ENCODE measurements at regions not wholly inside any gene's neighbourhood (a gene's known extent, or its start where the extent isn't known, plus 50 kb on each side); places are given as distances from the start of the nearest gene placed in this dataset.

GRCh38 chr5:13629218-13629617 is 315.3 kb downstream of the DNAH5 start (continued):
- no peak for TF ChIP-seq ETS1 (IDR thresholded peaks at IDR 0.05)

GRCh38 chr5:13627673-13628454 is 316.6 kb downstream of the DNAH5 start:
- DNase-seq (ENCODE audit: low spot score) = no peak
- H3K9me3 Mint-ChIP-seq = peaks cover 8% of the 10 kb centered on the region; the same call in 1 of the 3 replicates
- H3K4me3 ChIP-seq = no peak overlapping the region
- ATAC-seq = peak; percentile 37; the same call in 2 of the 3 replicates
- no peaks in the 10 kb centered on the region for H3F3A ChIP-seq (replicated peaks; ENCODE audit: low read depth)
- TF ChIP-seq STAT1 (IDR thresholded peaks at IDR 0.05; ENCODE audit: unreplicated experiment) = no peak
- TF ChIP-seq ZNF331 (CRISPR knock-in tag; IDR thresholded peaks at IDR 0.05; ENCODE audit: low read depth) = no peak
- no peaks in the 10 kb centered on the region for H3K79me2 ChIP-seq (replicated peaks; ENCODE audit: insufficient read depth)
- H3K36me3 ChIP-seq (ENCODE audit: insufficient read depth) = no peaks in the 10 kb centered on the region
- peaks cover 14% of the 10 kb centered on the region for H3K9me2 ChIP-seq (ENCODE audit: insufficient read depth)
- no peak overlapping the region for H3K27ac ChIP-seq (ENCODE audit: low read depth)
- 0 out of 3 replicates have a peak, but pooled peaks cover 3% of the 10 kb centered on the region for H3K36me3 Mint-ChIP-seq (ENCODE audit: low read depth)
- no peaks in the 10 kb centered on the region for H3K4me1 ChIP-seq (ENCODE audit: insufficient read depth)
- no peaks in the 10 kb centered on the region for H4K20me1 ChIP-seq (replicated peaks; ENCODE audit: insufficient read depth)
- H3K4me1 Mint-ChIP-seq = no peaks in the 10 kb centered on the region
- H3K27ac Mint-ChIP-seq = no peak overlapping the region
- H3K4me3 Mint-ChIP-seq = no peak overlapping the region
- H3K27me3 ChIP-seq (ENCODE audit: insufficient read depth) = no peaks in the 10 kb centered on the region
- no peaks in the 10 kb centered on the region for H3K27me3 Mint-ChIP-seq (ENCODE audit: insufficient read depth, low read depth, poor library complexity)
- H3K4me2 ChIP-seq = no peak overlapping the region
- no peak overlapping the region for H2AFZ ChIP-seq

GRCh38 chr5:13625616-13626198 is 318.8 kb downstream of the DNAH5 start:
- DNase-seq (ENCODE audit: low spot score) (no peak), ATAC-seq (no peak)
- Histone ChIP-seq H2AFZ (no peak overlapping the region), H3K27ac (ENCODE audit: low read depth) (no peak overlapping the region), H3K27me3 (ENCODE audit: insufficient read depth) (no peaks in the 10 kb centered on the region), H3K79me2 (replicated peaks; ENCODE audit: insufficient read depth) (no peaks in the 10 kb centered on the region), H3K4me2 (no peak overlapping the region), H3F3A (replicated peaks; ENCODE audit: low read depth) (no peaks in the 10 kb centered on the region), H4K20me1 (replicated peaks; ENCODE audit: insufficient read depth) (no peaks in the 10 kb centered on the region), H3K9me2 (ENCODE audit: insufficient read depth) (peaks cover 4% of the 10 kb centered on the region), H3K36me3 (ENCODE audit: insufficient read depth) (no peaks in the 10 kb centered on the region), H3K4me1 (ENCODE audit: insufficient read depth) (no peaks in the 10 kb centered on the region; the same call in 1 of the 2 replicates), H3K4me3 (no peak overlapping the region)
- Mint-ChIP-seq H3K9me3 (peaks cover 8% of the 10 kb centered on the region; the same call in 1 of the 3 replicates), H3K4me3 (no peak overlapping the region), H3K36me3 (ENCODE audit: low read depth) (0 out of 3 replicates have a peak, but pooled peaks cover 2% of the 10 kb centered on the region), H3K27me3 (ENCODE audit: insufficient read depth, low read depth, poor library complexity) (no peaks in the 10 kb centered on the region), H3K27ac (no peak overlapping the region), H3K4me1 (peaks cover 6% of the 10 kb centered on the region; the same call in 1 of the 3 replicates)
- TF ChIP-seq POLR2AphosphoS5 (IDR thresholded peaks at IDR 0.05; ENCODE audit: low read depth) (no peak), EZH2phosphoT487 (IDR thresholded peaks at IDR 0.05; ENCODE audit: unreplicated experiment) (no peak), NANOG (IDR thresholded peaks at IDR 0.05; ENCODE audit: borderline replicate concordance) (no peak), ZNF114 (CRISPR knock-in tag; IDR thresholded peaks at IDR 0.05) (no peak), STAT1 (IDR thresholded peaks at IDR 0.05; ENCODE audit: unreplicated experiment) (no peak), CREB1 (CRISPR knock-in tag; IDR thresholded peaks at IDR 0.05; ENCODE audit: low read depth) (no peak), ZNF462 (CRISPR knock-in tag; IDR thresholded peaks at IDR 0.05) (no peak), ETS1 (IDR thresholded peaks at IDR 0.05) (no peak)

Data from GM23338 (cell line).